Endothelial cell (in vitro differentiated cells): ENCODE measurements at regions not wholly inside any gene's neighbourhood (a gene's known extent, or its start where the extent isn't known, plus 50 kb on each side); places are given as distances from the start of the nearest gene placed in this dataset.

ENCODE experiments used
- DNase-seq: peaks from one replicate; pipeline ENCODE4 v3.0.0; 2021; ENCODE audit warnings: low spot score
- H3K27ac Mint-ChIP-seq: one replicate; pipeline ENCODE4 v1.8.0; 2021; ENCODE audit warnings: mixed read lengths, inconsistent platforms; ENCODE audit not compliant: unreplicated experiment
- H3K27me3 Mint-ChIP-seq: one replicate; pipeline ENCODE4 v1.8.0; 2021; ENCODE audit warnings: mild to moderate bottlenecking, moderate library complexity, mixed read lengths, inconsistent platforms; ENCODE audit not compliant: unreplicated experiment
- H3K36me3 Mint-ChIP-seq: one replicate; pipeline ENCODE4 v1.8.0; 2021; ENCODE audit warnings: mild to moderate bottlenecking, low read depth, mixed read lengths, inconsistent platforms; ENCODE audit not compliant: unreplicated experiment
- H3K4me1 Mint-ChIP-seq: one replicate; pipeline ENCODE4 v1.8.0; 2021; ENCODE audit warnings: mild to moderate bottlenecking, mixed read lengths, inconsistent platforms; ENCODE audit not compliant: unreplicated experiment
- H3K4me3 Mint-ChIP-seq: one replicate; pipeline ENCODE4 v1.8.0; 2021; ENCODE audit warnings: mild to moderate bottlenecking, mixed read lengths, inconsistent platforms; ENCODE audit not compliant: unreplicated experiment
- H3K9me3 Mint-ChIP-seq: one replicate; pipeline ENCODE4 v1.8.0; 2021; ENCODE audit warnings: mixed read lengths, inconsistent platforms; ENCODE audit not compliant: unreplicated experiment
- CTCF ChIP-seq: fragments of 200-600 bp; sonication (generic); IDR thresholded peaks from one replicate; pipeline ENCODE4 v1.5.0; 2021; ENCODE audit warnings: antibody characterized with exemption; ENCODE audit not compliant: unreplicated experiment

GRCh38 chr9:109710830-109711229, 69.2 kb upstream of the PALM2AKAP2 start:
- no peak overlapping the region for H3K4me3 Mint-ChIP-seq
- H3K4me1 Mint-ChIP-seq: no peaks in the 10 kb centered on the region
- H3K27ac Mint-ChIP-seq: no peak overlapping the region
- no peak for TF ChIP-seq CTCF
- no peaks in the 10 kb centered on the region for H3K9me3 Mint-ChIP-seq
- no peak for DNase-seq
- no peaks in the 10 kb centered on the region for H3K27me3 Mint-ChIP-seq
- H3K36me3 Mint-ChIP-seq: no peaks in the 10 kb centered on the region

GRCh38 chr9:109715344-109715743, 64.7 kb upstream of the PALM2AKAP2 start:
- Mint-ChIP-seq H3K27ac (no peak overlapping the region), H3K36me3 (no peaks in the 10 kb centered on the region), H3K9me3 (no peaks in the 10 kb centered on the region)

GRCh38 chr9:109716631-109717030, 63.4 kb upstream of the PALM2AKAP2 start:
- no peak for DNase-seq
- no peaks in the 10 kb centered on the region for H3K4me1 Mint-ChIP-seq
- H3K36me3 Mint-ChIP-seq: no peaks in the 10 kb centered on the region
- TF ChIP-seq CTCF: no peak
- no peak overlapping the region for H3K4me3 Mint-ChIP-seq
- no peaks in the 10 kb centered on the region for H3K27me3 Mint-ChIP-seq
- no peak overlapping the region for H3K27ac Mint-ChIP-seq
- H3K9me3 Mint-ChIP-seq: no peaks in the 10 kb centered on the region

More at GRCh38 chr9:109715344-109715743, 64.7 kb upstream of the PALM2AKAP2 start:
- no peak overlapping the region for H3K4me3 Mint-ChIP-seq
- no peak for DNase-seq
- no peaks in the 10 kb centered on the region for H3K27me3 Mint-ChIP-seq
- H3K4me1 Mint-ChIP-seq: no peaks in the 10 kb centered on the region
- TF ChIP-seq CTCF: no peak

- no peaks in the 10 kb centered on the region for H3K27me3 Mint-ChIP-seq
Measured at GRCh38 chr9:109717342-109717741, 62.7 kb upstream of the PALM2AKAP2 start.

GRCh38 chr9:109718861-109719260, 61.1 kb upstream of the PALM2AKAP2 start:
- peaks cover under 1% of the 10 kb centered on the region for H3K27me3 Mint-ChIP-seq
- H3K36me3 Mint-ChIP-seq: no peaks in the 10 kb centered on the region
- H3K9me3 Mint-ChIP-seq: no peaks in the 10 kb centered on the region
- no peaks in the 10 kb centered on the region for H3K4me1 Mint-ChIP-seq
- no peak overlapping the region for H3K27ac Mint-ChIP-seq
- TF ChIP-seq CTCF: no peak
- no peak overlapping the region for H3K4me3 Mint-ChIP-seq
- no peak for DNase-seq

More at GRCh38 chr9:109717342-109717741, 62.7 kb upstream of the PALM2AKAP2 start:
- no peaks in the 10 kb centered on the region for H3K36me3 Mint-ChIP-seq
- TF ChIP-seq CTCF: no peak
- no peak overlapping the region for H3K27ac Mint-ChIP-seq
- H3K4me3 Mint-ChIP-seq: no peak overlapping the region
- no peaks in the 10 kb centered on the region for H3K9me3 Mint-ChIP-seq
- H3K4me1 Mint-ChIP-seq: no peaks in the 10 kb centered on the region
- DNase-seq: no peak
